Adrenal gland (tissue), 9 donors: ENCODE measurements at regions not wholly inside any gene's neighbourhood (a gene's known extent, or its start where the extent isn't known, plus 50 kb on each side); places are given as distances from the start of the nearest gene placed in this dataset.

Experiments used
- DNase-seq, 7 donors: peaks; one replicate each; pipeline ENCODE4 v3.0.0-alpha.2; 2019 to 2020
- H3K27ac ChIP-seq, 5 donors: fragments of 200-600 bp; sonication (generic) in 4 of 5; 1 replicate in 3 of 5; 2 replicates in 2 of 5; pipeline versions ENCODE4 v1.5.1 to v1.8.0; 2016 to 2020; ENCODE audit warnings: mild to moderate bottlenecking in 1 of 5
- H3K27me3 ChIP-seq: fragments of 200-600 bp; 2 replicates; pipeline ENCODE4 v1.8.0; 2021
- H3K36me3 ChIP-seq, 2 donors: fragments of 200-600 bp; replicated peaks in 1 of 2; 1 replicate in 1 of 2; 2 replicates in 1 of 2; pipeline versions ENCODE4 v1.5.1 to v1.8.0; 2018 to 2022
- H3K4me1 ChIP-seq, 2 donors: fragments of 200-600 bp; replicated peaks in 1 of 2; 1 replicate in 1 of 2; 2 replicates in 1 of 2; pipeline versions ENCODE4 v1.5.1 to v1.8.0; 2018 to 2021
- H3K4me3 ChIP-seq, 4 donors: fragments of 200-600 bp; sonication (generic) in 3 of 4; one replicate each; pipeline ENCODE4 v1.5.1; 2016 to 2018
- H3K9me3 ChIP-seq, 3 donors: fragments of 200-600 bp; sonication (generic) in 1 of 3; replicated peaks in 1 of 3; 1 replicate in 2 of 3; 2 replicates in 1 of 3; pipeline versions ENCODE4 v1.5.1 to v1.8.0; 2016 to 2021
- CTCF ChIP-seq, 6 experiments: fragments of 450-650 bp in 4 of 6; fragments of 200-600 bp in 2 of 6; sonication (generic) in 1 of 6; IDR thresholded peaks; 1 replicate in 5 of 6; 2 replicates in 1 of 6; pipeline versions ENCODE4 v1.5.1 to v1.8.0; 2016 to 2021; ENCODE audit warnings: antibody characterized with exemption in 6 of 6, mild to moderate bottlenecking in 2 of 6, moderate library complexity in 1 of 6
- POLR2A ChIP-seq, 2 donors: fragments of 450-650 bp; IDR thresholded peaks; one replicate each; pipeline ENCODE4 v1.6.1; 2017; ENCODE audit warnings: antibody characterized with exemption in 2 of 2, mild to moderate bottlenecking in 2 of 2, moderate library complexity in 1 of 2
- WGBS, 4 donors: extraction: QIAGEN DNeasy Blood & Tissue Kit in 2 of 4; methylation state at CpG; one replicate each; pipeline versions ENCODE4 v1.1.5 to v1.1.7; 2013 to 2017; 5-methylcytosine and 5-hydroxymethylcytosine counted together
- intact Hi-C, 2 donors: fragments of 100-400 bp; cut with DNase I; formaldehyde crosslinking; loops; one replicate each; pipeline versions ENCODE4 v1.14.1 to v1.15.0; 2022 to 2023
- donor health status: healthy with polysubstance abuse.
- donor health status: Bipolar disorder and iron deficiency.
- donor health status: DM: yes; HTN: yes; CAD: no.
- donor health status: DM: no; HTN: no; CAD: no.
- donor health status: DM: no; HTN: no; CAD: no.

DNA sequence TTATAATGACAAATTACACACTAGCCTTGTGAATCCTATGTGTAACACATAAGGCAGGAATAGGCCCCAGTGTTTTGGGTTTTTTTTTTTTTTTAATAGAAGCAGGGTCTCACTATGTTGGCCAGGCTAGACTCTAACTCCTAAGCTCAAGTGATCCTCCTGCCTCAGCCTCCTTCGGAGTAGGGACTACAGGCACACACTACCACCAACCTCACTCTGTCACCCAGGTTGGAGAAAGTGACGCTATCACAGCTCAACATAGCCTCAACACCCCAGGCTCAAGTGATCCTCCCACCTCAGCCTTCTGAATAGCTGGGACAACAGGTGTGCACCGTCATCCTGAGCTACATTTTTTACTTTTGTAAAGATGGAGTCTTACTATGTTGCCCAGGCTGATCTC, 205.8 kb upstream of the RREB1 start:
- H3K27me3 ChIP-seq: no peaks in the 10 kb centered on the region
- intact Hi-C loops: no loop called here
- no peak for TF ChIP-seq CTCF (IDR thresholded peaks at IDR 0.05)
- no peak for TF ChIP-seq POLR2A (IDR thresholded peaks at IDR 0.05)

DNA sequence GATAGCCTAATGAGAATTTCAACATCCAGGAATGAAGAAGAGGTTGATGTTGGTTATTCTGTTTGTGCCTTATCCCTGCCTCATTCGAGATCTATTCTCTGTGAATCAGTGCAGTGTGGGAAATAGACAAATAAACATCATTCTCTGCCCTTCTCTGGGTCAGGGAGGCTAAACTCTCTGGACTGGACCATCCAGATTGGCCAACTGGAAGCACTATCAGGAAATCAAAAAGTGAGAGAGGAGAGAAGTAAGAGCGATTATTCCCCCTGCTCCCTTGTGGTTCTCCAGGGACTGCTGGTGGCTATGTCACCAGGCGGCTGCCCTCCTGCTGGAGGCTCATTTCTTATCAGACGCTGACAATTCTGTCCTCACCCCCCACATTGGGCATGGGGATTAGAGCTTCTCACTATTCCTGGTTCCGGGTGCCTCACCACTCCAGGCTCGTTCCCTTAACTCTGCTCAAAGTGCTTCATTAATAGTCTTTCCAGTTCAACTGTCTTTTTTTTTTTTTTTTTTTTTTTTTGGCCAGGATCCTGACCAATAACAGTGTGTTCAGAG, 201.7 kb upstream of the RREB1 start:
- H3K27ac ChIP-seq: no peak overlapping the region

More for the DNA sequence above, 205.8 kb upstream of the RREB1 start:
- peaks cover 0 to 6% of the 10 kb centered on the region in 2 donors for H3K4me1 ChIP-seq
- no peak for DNase-seq
- no peak overlapping the region for H3K27ac ChIP-seq
- WGBS, 4 donors: 95 to 98% (median 96%) methylated on average over 3 of the region's 3 CpGs
- H3K4me3 ChIP-seq: no peak overlapping the region
- H3K36me3 ChIP-seq: no peaks in the 10 kb centered on the region
- H3K9me3 ChIP-seq: no peaks in the 10 kb centered on the region

DNA sequence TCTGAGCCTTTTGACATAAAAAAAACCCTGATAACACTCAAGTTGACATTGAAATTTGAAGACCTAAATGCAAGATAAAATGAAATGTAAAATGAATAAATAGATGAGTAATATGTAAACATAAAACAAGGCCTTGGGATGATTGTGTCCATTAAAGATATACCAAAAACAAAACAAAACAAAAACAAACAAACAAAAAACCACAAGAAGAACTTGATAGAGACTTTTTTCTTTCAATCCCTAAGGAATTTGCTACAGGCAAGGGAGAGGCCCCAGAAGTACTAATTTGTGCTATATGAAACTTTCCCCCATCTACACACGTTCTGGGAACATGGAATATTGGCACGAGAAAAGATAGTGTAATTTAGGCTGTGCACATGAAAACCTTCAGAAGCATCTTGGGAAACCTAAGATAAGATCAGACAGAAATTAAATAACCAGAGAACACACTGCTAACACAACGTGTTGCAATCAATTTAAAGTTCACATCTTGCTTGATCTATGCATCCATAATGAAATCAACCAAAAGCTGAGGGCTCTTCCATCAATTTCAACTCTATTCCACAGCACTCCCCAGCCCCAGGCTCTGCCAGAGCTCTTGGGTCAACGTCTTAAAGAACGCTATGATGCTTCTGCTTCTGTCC, 201.1 kb upstream of the RREB1 start:
- H3K27me3 ChIP-seq: no peaks in the 10 kb centered on the region
- intact Hi-C loops: no loop called here
- H3K4me1 ChIP-seq: peaks cover 4 to 7% of the 10 kb centered on the region in 2 donors
- no peak overlapping the region for H3K4me3 ChIP-seq
- TF ChIP-seq CTCF (IDR thresholded peaks at IDR 0.05): no peak
- TF ChIP-seq POLR2A (IDR thresholded peaks at IDR 0.05): no peak
- WGBS, 4 donors: 74 to 84% (median 79%) methylated on average over 5 of the region's 5 CpGs
- H3K27ac ChIP-seq: no peak overlapping the region
- no peaks in the 10 kb centered on the region for H3K9me3 ChIP-seq
- no peak for DNase-seq
- H3K36me3 ChIP-seq: no peaks in the 10 kb centered on the region

More for the DNA sequence above, 201.7 kb upstream of the RREB1 start:
- WGBS, 4 donors: 50 to 77% (median 71%) methylated on average over 6 of the region's 6 CpGs
- Histone ChIP-seq H3K9me3 (no peaks in the 10 kb centered on the region), H3K4me3 (no peak overlapping the region), H3K4me1 (peaks cover 4 to 6% of the 10 kb centered on the region in 2 donors), H3K27me3 (no peaks in the 10 kb centered on the region), H3K36me3 (no peaks in the 10 kb centered on the region)
- intact Hi-C loops: no loop called here
- DNase-seq: no peak
- TF ChIP-seq CTCF (IDR thresholded peaks at IDR 0.05): no peak
- TF ChIP-seq POLR2A (IDR thresholded peaks at IDR 0.05): no peak

- Histone ChIP-seq H3K9me3 (no peaks in the 10 kb centered on the region), H3K4me3 (no peak overlapping the region), H3K27ac (no peak overlapping the region), H3K36me3 (no peaks in the 10 kb centered on the region), H3K4me1 (peaks cover 4 to 12% of the 10 kb centered on the region in 2 donors), H3K27me3 (no peaks in the 10 kb centered on the region)
- TF ChIP-seq POLR2A (IDR thresholded peaks at IDR 0.05) (no peak), CTCF (IDR thresholded peaks at IDR 0.05) (no peak)
- intact Hi-C loops: no loop called here
- 86 to 95% (median 92%) methylated on average over 4 of the region's 4 CpGs for WGBS, 4 donors
- no peak for DNase-seq
Observed at GRCh38 chr6:6907286-6907685, 200.5 kb upstream of the RREB1 start.
